CD1c-positive myeloid dendritic cell (primary cell): ENCODE measurements at regions not wholly inside any gene's neighbourhood (a gene's known extent, or its start where the extent isn't known, plus 50 kb on each side); places are given as distances from the start of the nearest gene placed in this dataset.
A peak's percentile ranks its signal among the peaks of the same experiment; 100 is the strongest.
"Not testable (repeated sequence)": the region's sequence is repeated elsewhere in the genome, so short reads cannot be mapped to it uniquely, and the experiment has no call there.

Experiments used
- DNase-seq: peaks from one replicate; pipeline ENCODE4 v3.0.0-alpha.2; 2016; ENCODE audit errors: extremely low spot score

GRCh38 chr12:25793196-25793595, 165.3 kb upstream of the RASSF8 start:
- DNase-seq, result no peak

GRCh38 chr12:25794571-25794970, 163.9 kb upstream of the RASSF8 start:
- DNase-seq, result no peak

- no peak for DNase-seq
These were observed 161.9 kb upstream of the RASSF8 start for GRCh38 chr12:25796523-25797000.

- no peak for DNase-seq
These were observed 161.1 kb upstream of the RASSF8 start for GRCh38 chr12:25797386-25797785.

- DNase-seq, result no peak
These were observed 160.5 kb upstream of the RASSF8 start for GRCh38 chr12:25797949-25798348.

- DNase-seq, result no peak
These were observed 158.4 kb upstream of the RASSF8 start for GRCh38 chr12:25800101-25800500.

GRCh38 chr12:25801734-25802133, 156.7 kb upstream of the RASSF8 start:
- DNase-seq, result no peak

- no peak for DNase-seq
These were observed 156.3 kb upstream of the RASSF8 start for GRCh38 chr12:25802143-25802542.

- DNase-seq, result not testable (repeated sequence)
These were observed 155.3 kb upstream of the RASSF8 start for GRCh38 chr12:25803029-25803664.

GRCh38 chr12:25804286-25804685, 154.2 kb upstream of the RASSF8 start:
- not testable (repeated sequence) for DNase-seq

- DNase-seq, result no peak
These were observed 152.2 kb upstream of the RASSF8 start for GRCh38 chr12:25806271-25806670.

GRCh38 chr12:25808604-25809003, 149.9 kb upstream of the RASSF8 start:
- no peak for DNase-seq

- no peak for DNase-seq
These were observed 147.8 kb upstream of the RASSF8 start for GRCh38 chr12:25810683-25811082.

GRCh38 chr12:25811656-25812126, 146.8 kb upstream of the RASSF8 start:
- peak; percentile 3 for DNase-seq

GRCh38 chr12:25812295-25812694, 146.2 kb upstream of the RASSF8 start:
- DNase-seq, result no peak

GRCh38 chr12:25813843-25814242, 144.6 kb upstream of the RASSF8 start:
- no peak for DNase-seq

GRCh38 chr12:25816637-25817036, 141.8 kb upstream of the RASSF8 start:
- no peak for DNase-seq

GRCh38 chr12:25817166-25817565, 141.3 kb upstream of the RASSF8 start:
- DNase-seq, result no peak

GRCh38 chr12:25818596-25819390, 139.7 kb upstream of the RASSF8 start:
- no peak for DNase-seq

- no peak for DNase-seq
These were observed 138.8 kb upstream of the RASSF8 start for GRCh38 chr12:25819691-25820090.

- no peak for DNase-seq
These were observed 136.2 kb upstream of the RASSF8 start for GRCh38 chr12:25822281-25822680.

- DNase-seq, result no peak
These were observed 133.7 kb upstream of the RASSF8 start for GRCh38 chr12:25824734-25825133.

- no peak for DNase-seq
These were observed 133.0 kb upstream of the RASSF8 start for GRCh38 chr12:25825446-25825845.
